Medulla oblongata (tissue), 1 donor: ENCODE measurements at regions not wholly inside any gene's neighbourhood (a gene's known extent, or its start where the extent isn't known, plus 50 kb on each side); places are given as distances from the start of the nearest gene placed in this dataset.
"Not testable (repeated sequence)": the region's sequence is repeated elsewhere in the genome, so short reads cannot be mapped to it uniquely, and the experiment has no call there.

Experiments
- DNase-seq: peaks from one replicate; pipeline ENCODE4 v3.0.0-alpha.2; 2015; ENCODE audit errors: extremely low spot score

- DNase-seq, result no peak
Measured at GRCh38 chr2:242027676-242028450, 158.3 kb downstream of the RTP5 start.

GRCh38 chr2:242029422-242030225, 160.1 kb downstream of the RTP5 start:
- DNase-seq, result no peak

GRCh38 chr2:242030226-242030575, 160.7 kb downstream of the RTP5 start:
- no peak for DNase-seq

GRCh38 chr2:242030858-242031257, 161.3 kb downstream of the RTP5 start:
- no peak for DNase-seq

- no peak for DNase-seq
Measured at GRCh38 chr2:242031481-242032019, 162.0 kb downstream of the RTP5 start.

GRCh38 chr2:242032780-242033656, 163.5 kb downstream of the RTP5 start:
- no peak for DNase-seq

GRCh38 chr2:242034138-242034537, 164.6 kb downstream of the RTP5 start:
- no peak for DNase-seq

- DNase-seq, result no peak
Measured at GRCh38 chr2:242034996-242035814, 165.7 kb downstream of the RTP5 start.

GRCh38 chr2:242035858-242036652, 166.5 kb downstream of the RTP5 start:
- DNase-seq, result no peak

- no peak for DNase-seq
Measured at GRCh38 chr2:242036653-242036950, 167.1 kb downstream of the RTP5 start.

GRCh38 chr2:242038166-242038927, 168.8 kb downstream of the RTP5 start:
- no peak for DNase-seq

- DNase-seq, result no peak
Measured at GRCh38 chr2:242038928-242039341, 169.4 kb downstream of the RTP5 start.

- no peak for DNase-seq
Measured at GRCh38 chr2:242040303-242040655, 170.8 kb downstream of the RTP5 start.

GRCh38 chr2:242040681-242041080, 171.2 kb downstream of the RTP5 start:
- DNase-seq, result no peak

- no peak for DNase-seq
Measured at GRCh38 chr2:242041816-242042215, 172.3 kb downstream of the RTP5 start.

- no peak for DNase-seq
Measured at GRCh38 chr2:242043538-242044312, 174.2 kb downstream of the RTP5 start.

- no peak for DNase-seq
Measured at GRCh38 chr2:242044313-242044590, 174.7 kb downstream of the RTP5 start.

- not testable (repeated sequence) for DNase-seq
Measured at GRCh38 chr2:242045596-242046144, 176.1 kb downstream of the RTP5 start.
